OCI-LY7 (cell line): ENCODE measurements at regions not wholly inside any gene's neighbourhood (a gene's known extent, or its start where the extent isn't known, plus 50 kb on each side); places are given as distances from the start of the nearest gene placed in this dataset.

Source experiments
- CTCF ChIP-seq: fragments of 200-600 bp; sonication (generic); conservative IDR thresholded peaks from 2 replicates; pipeline ENCODE4 v1.5.1; 2014; ENCODE audit warnings: mild to moderate bottlenecking, antibody characterized with exemption, low read length, moderate library complexity, mixed read lengths
- EZH2phosphoT487 ChIP-seq: fragments of 200-600 bp; sonication (generic); IDR thresholded peaks from 2 replicates; pipeline ENCODE4 v1.6.1; 2018; ENCODE audit warnings: low read depth, borderline replicate concordance, mild to moderate bottlenecking, mixed run types, antibody characterized with exemption, low read length, moderate library complexity, mixed read lengths

- TF ChIP-seq CTCF (no peak), EZH2phosphoT487 (no peak)
Measured at GRCh38 chr4:92210906-92211305, 92.9 kb upstream of the GRID2 start.
